HUES6 (cell line): ENCODE measurements at regions not wholly inside any gene's neighbourhood (a gene's known extent, or its start where the extent isn't known, plus 50 kb on each side); places are given as distances from the start of the nearest gene placed in this dataset.
"Not testable (repeated sequence)": the region's sequence is repeated elsewhere in the genome, so short reads cannot be mapped to it uniquely, and the experiment has no call there.

Experiments used
- H3K27ac ChIP-seq: 2 replicates; pipeline ENCODE4 v1.7.0; 2013; ENCODE audit warnings: low read depth, mild to moderate bottlenecking, low read length, inconsistent platforms
- H3K27me3 ChIP-seq: 2 replicates; pipeline ENCODE4 v1.6.1; 2013; ENCODE audit warnings: low read length; ENCODE audit not compliant: control insufficient read depth, insufficient read depth
- H3K36me3 ChIP-seq: 2 replicates; pipeline ENCODE4 v1.6.1; 2013; ENCODE audit warnings: low read length; ENCODE audit not compliant: control insufficient read depth, insufficient read depth
- H3K4me1 ChIP-seq: 2 replicates; pipeline ENCODE4 v1.6.1; 2013; ENCODE audit warnings: low read length; ENCODE audit not compliant: control insufficient read depth, insufficient read depth
- H3K4me3 ChIP-seq: 2 replicates; pipeline ENCODE4 v1.5.1; 2013; ENCODE audit warnings: low read depth, low read length
- H3K9ac ChIP-seq: one replicate; pipeline ENCODE4 v1.6.1; 2013; ENCODE audit warnings: mild to moderate bottlenecking, low read length
- H3K9me3 ChIP-seq: 2 replicates; pipeline ENCODE4 v1.6.1; 2013; ENCODE audit warnings: low read depth, low read length; ENCODE audit not compliant: control insufficient read depth, insufficient read depth

GRCh38 chr16:65314627-65315008 lies 192.8 kb upstream of the CDH11 start:
- Histone ChIP-seq H3K4me1 (peaks cover 19% of the 10 kb centered on the region), H3K27ac (no peak overlapping the region), H3K36me3 (no peaks in the 10 kb centered on the region), H3K4me3 (no peak overlapping the region), H3K9ac (no peak overlapping the region), H3K9me3 (no peaks in the 10 kb centered on the region), H3K27me3 (no peaks in the 10 kb centered on the region)

- no peaks in the 10 kb centered on the region for H3K36me3 ChIP-seq
- no peak overlapping the region for H3K4me3 ChIP-seq
- no peak overlapping the region for H3K9ac ChIP-seq
- H3K27ac ChIP-seq, result no peak overlapping the region
- peaks cover 19% of the 10 kb centered on the region for H3K4me1 ChIP-seq
- H3K9me3 ChIP-seq, result no peaks in the 10 kb centered on the region
- H3K27me3 ChIP-seq, result no peaks in the 10 kb centered on the region
Measured at GRCh38 chr16:65313936-65314626, 192.2 kb upstream of the CDH11 start.

GRCh38 chr16:65312795-65313194 lies 190.9 kb upstream of the CDH11 start:
- Histone ChIP-seq H3K9ac (no peak overlapping the region), H3K36me3 (no peaks in the 10 kb centered on the region), H3K4me3 (no peak overlapping the region), H3K9me3 (no peaks in the 10 kb centered on the region), H3K4me1 (peaks cover 16% of the 10 kb centered on the region), H3K27me3 (no peaks in the 10 kb centered on the region), H3K27ac (no peak overlapping the region)

- Histone ChIP-seq H3K27ac (no peak overlapping the region), H3K27me3 (no peaks in the 10 kb centered on the region), H3K4me1 (peaks cover 18% of the 10 kb centered on the region), H3K9me3 (no peaks in the 10 kb centered on the region), H3K9ac (no peak overlapping the region), H3K36me3 (no peaks in the 10 kb centered on the region), H3K4me3 (no peak overlapping the region)
Measured at GRCh38 chr16:65312071-65312470, 190.2 kb upstream of the CDH11 start.

- H3K36me3 ChIP-seq, H3K9me3 ChIP-seq, H3K4me3 ChIP-seq, H3K9ac ChIP-seq, H3K27me3 ChIP-seq, H3K27ac ChIP-seq: not testable (repeated sequence)
- peaks cover 29% of the 10 kb centered on the region for H3K4me1 ChIP-seq
Measured at GRCh38 chr16:65310491-65310890, 188.6 kb upstream of the CDH11 start.

- no peak overlapping the region for H3K27ac ChIP-seq
- H3K27me3 ChIP-seq, result no peaks in the 10 kb centered on the region
- H3K4me1 ChIP-seq, result peaks cover 32% of the 10 kb centered on the region
- H3K9me3 ChIP-seq, result no peaks in the 10 kb centered on the region
- H3K9ac ChIP-seq, result no peak overlapping the region
- H3K36me3 ChIP-seq, result no peaks in the 10 kb centered on the region
- H3K4me3 ChIP-seq, result no peak overlapping the region
Measured at GRCh38 chr16:65309354-65309753, 187.5 kb upstream of the CDH11 start.

GRCh38 chr16:65308506-65308905 lies 186.6 kb upstream of the CDH11 start:
- H3K36me3 ChIP-seq, result no peaks in the 10 kb centered on the region
- H3K9me3 ChIP-seq, result no peaks in the 10 kb centered on the region
- no peak overlapping the region for H3K27ac ChIP-seq
- H3K4me1 ChIP-seq, result peaks cover 32% of the 10 kb centered on the region
- no peak overlapping the region for H3K4me3 ChIP-seq
- no peaks in the 10 kb centered on the region for H3K27me3 ChIP-seq
- no peak overlapping the region for H3K9ac ChIP-seq

GRCh38 chr16:65307286-65307685 lies 185.4 kb upstream of the CDH11 start:
- H3K36me3 ChIP-seq, result no peaks in the 10 kb centered on the region

GRCh38 chr16:65306722-65307121 lies 184.9 kb upstream of the CDH11 start:
- no peak overlapping the region for H3K4me3 ChIP-seq
- no peak overlapping the region for H3K9ac ChIP-seq
- H3K9me3 ChIP-seq, result peaks cover 7% of the 10 kb centered on the region; the same call in 1 of the 2 replicates
- peaks cover 32% of the 10 kb centered on the region for H3K4me1 ChIP-seq
- H3K27ac ChIP-seq, result no peak overlapping the region
- no peaks in the 10 kb centered on the region for H3K36me3 ChIP-seq
- no peaks in the 10 kb centered on the region for H3K27me3 ChIP-seq

More at GRCh38 chr16:65307286-65307685, 185.4 kb upstream of the CDH11 start:
- Histone ChIP-seq H3K9me3 (peaks cover 7% of the 10 kb centered on the region; the same call in 1 of the 2 replicates), H3K9ac (no peak overlapping the region), H3K27me3 (no peaks in the 10 kb centered on the region), H3K4me3 (no peak overlapping the region), H3K27ac (no peak overlapping the region), H3K4me1 (peaks cover 32% of the 10 kb centered on the region)

- Histone ChIP-seq H3K27ac (no peak overlapping the region), H3K4me3 (no peak overlapping the region), H3K27me3 (no peaks in the 10 kb centered on the region), H3K9me3 (peaks cover 7% of the 10 kb centered on the region; the same call in 1 of the 2 replicates), H3K9ac (no peak overlapping the region), H3K4me1 (peaks cover 32% of the 10 kb centered on the region), H3K36me3 (no peaks in the 10 kb centered on the region)
Measured at GRCh38 chr16:65306300-65306699, 184.4 kb upstream of the CDH11 start.

GRCh38 chr16:65305266-65305959 lies 183.6 kb upstream of the CDH11 start:
- no peak overlapping the region for H3K4me3 ChIP-seq
- H3K4me1 ChIP-seq, result peaks cover 32% of the 10 kb centered on the region
- no peak overlapping the region for H3K27ac ChIP-seq
- H3K36me3 ChIP-seq, result no peaks in the 10 kb centered on the region
- H3K27me3 ChIP-seq, result no peaks in the 10 kb centered on the region
- H3K9me3 ChIP-seq, result peaks cover 7% of the 10 kb centered on the region; the same call in 1 of the 2 replicates
- no peak overlapping the region for H3K9ac ChIP-seq
